HepG2 (cell line): ENCODE measurements at regions not wholly inside any gene's neighbourhood (a gene's known extent, or its start where the extent isn't known, plus 50 kb on each side); places are given as distances from the start of the nearest gene placed in this dataset.

ENCODE experiments used
- CTCF ChIP-seq: sonication (generic); formaldehyde crosslinking; IDR thresholded peaks from 2 replicates; pipeline ENCODE4 v1.5.0; 2020; ENCODE audit warnings: mild to moderate bottlenecking, missing genetic modification reagents, moderate library complexity
- NFRKB ChIP-seq: fragments of 450-650 bp; IDR thresholded peaks from 2 replicates; pipeline ENCODE4 v1.6.1; 2017
- SETDB1 ChIP-seq: sonication (generic); formaldehyde crosslinking; IDR thresholded peaks from 2 replicates; pipeline ENCODE4 v1.5.1; 2020; ENCODE audit warnings: missing genetic modification reagents, mild to moderate bottlenecking, borderline replicate concordance
- SRSF9 ChIP-seq: fragments of 200-400 bp; formaldehyde crosslinking; IDR thresholded peaks from 2 replicates; pipeline ENCODE4 v1.6.1; 2018; ENCODE audit warnings: borderline replicate concordance, mild to moderate bottlenecking, low read depth, low read length; ENCODE audit not compliant: insufficient read depth, poor library complexity, severe bottlenecking
- THRA ChIP-seq: sonication (generic); formaldehyde crosslinking; IDR thresholded peaks from 2 replicates; pipeline ENCODE4 v1.4.0; 2020; ENCODE audit warnings: missing genetic modification reagents, borderline replicate concordance
- ZNF414 ChIP-seq: sonication (generic); formaldehyde crosslinking; IDR thresholded peaks from 2 replicates; pipeline ENCODE4 v1.5.0; 2020; ENCODE audit warnings: missing genetic modification reagents
- ZNF567 ChIP-seq: sonication (generic); formaldehyde crosslinking; IDR thresholded peaks from 2 replicates; pipeline ENCODE4 v1.8.1; 2023; ENCODE audit warnings: mild to moderate bottlenecking, missing genetic modification reagents, borderline replicate concordance
- ZNF773 ChIP-seq: sonication (generic); formaldehyde crosslinking; IDR thresholded peaks from 2 replicates; pipeline ENCODE4 v1.4.0; 2020; ENCODE audit warnings: missing genetic modification reagents, borderline replicate concordance

DNA sequence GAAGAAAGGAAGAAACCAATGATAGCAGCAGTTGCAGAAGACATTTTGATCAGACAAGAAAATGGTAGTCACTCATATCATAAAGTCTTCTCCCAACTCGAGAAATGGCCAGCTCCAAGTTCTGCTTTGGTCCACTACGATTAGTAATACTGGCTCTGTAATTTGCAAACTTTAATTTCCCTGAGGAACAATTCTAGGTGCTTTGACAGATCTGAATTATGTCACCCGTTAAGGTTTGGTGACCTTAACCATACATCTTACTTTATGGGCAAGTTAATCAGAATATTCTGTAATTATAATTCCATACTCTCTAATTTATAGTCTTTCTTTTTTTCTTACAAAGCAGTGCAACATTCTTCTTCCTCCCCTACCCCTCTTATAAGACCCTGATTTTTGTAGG is 84.5 kb downstream of the RND3 start:
- TF ChIP-seq NFRKB = no peak
- no peak for TF ChIP-seq CTCF (CRISPR knock-in tag)
- no peak for TF ChIP-seq ZNF567 (CRISPR knock-in tag)
- TF ChIP-seq ZNF414 (CRISPR knock-in tag) = no peak
- TF ChIP-seq THRA = no peak
- no peak for TF ChIP-seq SETDB1 (CRISPR knock-in tag)
- TF ChIP-seq ZNF773 (CRISPR knock-in tag) = no peak
- TF ChIP-seq SRSF9 = no peak
